Endodermal cell (in vitro differentiated cells): ENCODE measurements at regions not wholly inside any gene's neighbourhood (a gene's known extent, or its start where the extent isn't known, plus 50 kb on each side); places are given as distances from the start of the nearest gene placed in this dataset.

Experiments
- DNase-seq: peaks from one replicate; pipeline ENCODE4 v3.0.0-alpha.2; 2017
- H3K27ac ChIP-seq: 2 replicates; pipeline ENCODE4 v1.5.1; 2013; ENCODE audit warnings: mild to moderate bottlenecking, low read depth, low read length, moderate library complexity
- H3K27me3 ChIP-seq: 2 replicates; pipeline ENCODE4 v1.6.1; 2013; ENCODE audit warnings: mild to moderate bottlenecking, low read length, moderate library complexity; ENCODE audit not compliant: insufficient read depth, control insufficient read depth, poor library complexity, severe bottlenecking
- H3K36me3 ChIP-seq: 2 replicates; pipeline ENCODE4 v1.7.0; 2013; ENCODE audit warnings: mild to moderate bottlenecking, low read length, moderate library complexity; ENCODE audit not compliant: control insufficient read depth, insufficient read depth
- H3K4me1 ChIP-seq: one replicate; pipeline ENCODE4 v1.7.0; 2013; ENCODE audit warnings: low read length; ENCODE audit not compliant: control insufficient read depth, insufficient read depth
- H3K4me3 ChIP-seq: 2 replicates; pipeline ENCODE4 v1.5.1; 2013; ENCODE audit warnings: mild to moderate bottlenecking, low read length, moderate library complexity
- H3K9ac ChIP-seq: 2 replicates; pipeline ENCODE4 v1.6.1; 2013; ENCODE audit warnings: mild to moderate bottlenecking, low read length, moderate library complexity; ENCODE audit not compliant: poor library complexity, severe bottlenecking; ENCODE audit errors: extremely low read depth
- H3K9me3 ChIP-seq: 2 replicates; pipeline ENCODE4 v1.6.1; 2013; ENCODE audit warnings: mild to moderate bottlenecking, low read length, moderate library complexity; ENCODE audit not compliant: control insufficient read depth
- H3K27ac Mint-ChIP-seq: 2 replicates; pipeline ENCODE4 v1.8.0; 2020; ENCODE audit warnings: mixed read lengths
- H3K27me3 Mint-ChIP-seq: 2 replicates; pipeline ENCODE4 v1.8.0; 2021; ENCODE audit warnings: mild to moderate bottlenecking, mixed read lengths; ENCODE audit not compliant: insufficient read depth
- H3K36me3 Mint-ChIP-seq: 2 replicates; pipeline ENCODE4 v1.8.0; 2020; ENCODE audit warnings: low read depth, mixed read lengths
- H3K4me1 Mint-ChIP-seq: 2 replicates; pipeline ENCODE4 v1.8.0; 2020; ENCODE audit warnings: mixed read lengths
- H3K4me3 Mint-ChIP-seq: 2 replicates; pipeline ENCODE4 v1.8.0; 2020; ENCODE audit warnings: mild to moderate bottlenecking, moderate library complexity, mixed read lengths
- H3K9me3 Mint-ChIP-seq: 2 replicates; pipeline ENCODE4 v1.8.0; 2020; ENCODE audit warnings: mild to moderate bottlenecking, mixed read lengths
- CTCF ChIP-seq: fragments of 200-600 bp; sonication (generic); conservative IDR thresholded peaks from 2 replicates; pipeline ENCODE4 v1.5.0; 2021; ENCODE audit warnings: antibody characterized with exemption, mild to moderate bottlenecking
- WGBS, 2 experiments: methylation state at CpG; one replicate each; pipeline versions ENCODE4 v1.1.5 to v1.1.7; 2013; ENCODE audit warnings: missing lambda C conversion rate in 2 of 2, mixed read lengths in 1 of 2; ENCODE audit not compliant: insufficient coverage in 1 of 2, insufficient read length in 1 of 2; 5-methylcytosine and 5-hydroxymethylcytosine counted together

GRCh38 chr9:108400297-108400696 is 455.5 kb downstream of the ACTL7B start:
- H3K4me1 Mint-ChIP-seq: no peaks in the 10 kb centered on the region
- no peaks in the 10 kb centered on the region for H3K4me1 ChIP-seq
- no peak for DNase-seq
- no peaks in the 10 kb centered on the region for H3K36me3 Mint-ChIP-seq
- H3K27ac ChIP-seq: no peak overlapping the region
- H3K9me3 ChIP-seq: peaks cover 10% of the 10 kb centered on the region
- no peak overlapping the region for H3K4me3 ChIP-seq
- no peaks in the 10 kb centered on the region for H3K27me3 ChIP-seq
- no peak overlapping the region for H3K4me3 Mint-ChIP-seq
- H3K27me3 Mint-ChIP-seq: no peaks in the 10 kb centered on the region
- H3K36me3 ChIP-seq: no peaks in the 10 kb centered on the region
- H3K9ac ChIP-seq: no peak overlapping the region
- peaks cover 9% of the 10 kb centered on the region for H3K9me3 Mint-ChIP-seq
- TF ChIP-seq CTCF: peak; percentile 59
- H3K27ac Mint-ChIP-seq: no peak overlapping the region

- Mint-ChIP-seq H3K27me3 (no peaks in the 10 kb centered on the region), H3K4me1 (no peaks in the 10 kb centered on the region), H3K27ac (no peak overlapping the region), H3K9me3 (peaks cover 9% of the 10 kb centered on the region), H3K36me3 (no peaks in the 10 kb centered on the region), H3K4me3 (no peak overlapping the region)
- Histone ChIP-seq H3K9me3 (peaks cover 10% of the 10 kb centered on the region), H3K27me3 (no peaks in the 10 kb centered on the region), H3K4me1 (no peaks in the 10 kb centered on the region), H3K27ac (no peak overlapping the region), H3K36me3 (no peaks in the 10 kb centered on the region), H3K4me3 (no peak overlapping the region), H3K9ac (no peak overlapping the region)
- no peak for DNase-seq
- no CpG with 5 or more reads among the region's 2 CpGs for WGBS, 2 experiments
- no peak for TF ChIP-seq CTCF
These were observed 455.9 kb downstream of the ACTL7B start for GRCh38 chr9:108399851-108400250.

GRCh38 chr9:108397286-108397685 is 458.5 kb downstream of the ACTL7B start:
- H3K4me1 Mint-ChIP-seq: no peaks in the 10 kb centered on the region
- no peak overlapping the region for H3K27ac ChIP-seq
- H3K4me3 Mint-ChIP-seq: no peak overlapping the region
- H3K9me3 ChIP-seq: peaks cover 10% of the 10 kb centered on the region
- H3K4me3 ChIP-seq: no peak overlapping the region
- DNase-seq: no peak
- no peak overlapping the region for H3K27ac Mint-ChIP-seq
- no peak for TF ChIP-seq CTCF
- H3K27me3 ChIP-seq: no peaks in the 10 kb centered on the region
- H3K36me3 Mint-ChIP-seq: no peaks in the 10 kb centered on the region
- H3K4me1 ChIP-seq: no peaks in the 10 kb centered on the region
- no peaks in the 10 kb centered on the region for H3K27me3 Mint-ChIP-seq
- peaks cover 18% of the 10 kb centered on the region for H3K9me3 Mint-ChIP-seq
- no peaks in the 10 kb centered on the region for H3K36me3 ChIP-seq
- H3K9ac ChIP-seq: no peak overlapping the region
